ENCODE measurements at regions not wholly inside any gene's neighbourhood (a gene's known extent, or its start where the extent isn't known, plus 50 kb on each side); places are given as distances from the start of the nearest gene placed in this dataset.

- Histone ChIP-seq H3K4me1 (ENCODE audit: control insufficient read depth, insufficient read depth, low read length) (no peaks in the 10 kb centered on the region), H3K36me3 (ENCODE audit: control insufficient read depth, insufficient read depth, low read length) (no peaks in the 10 kb centered on the region), H3K9ac (ENCODE audit: low read depth, low read length) (no peak overlapping the region), H3K9me3 (ENCODE audit: control insufficient read depth, insufficient read depth, low read length) (no peaks in the 10 kb centered on the region), H3K27me3 (ENCODE audit: control insufficient read depth, insufficient read depth, low read length) (no peaks in the 10 kb centered on the region), H3K4me3 (ENCODE audit: low read depth, low read length) (no peak overlapping the region)
These were observed 565.2 kb downstream of the BUD13 start for GRCh38 chr11:116207421-116208141.

GRCh38 chr11:116207019-116207418 is 565.8 kb downstream of the BUD13 start:
- no peak overlapping the region for H3K4me3 ChIP-seq (ENCODE audit: low read depth, low read length)
- no peaks in the 10 kb centered on the region for H3K9me3 ChIP-seq (ENCODE audit: control insufficient read depth, insufficient read depth, low read length)
- H3K27me3 ChIP-seq (ENCODE audit: control insufficient read depth, insufficient read depth, low read length) = no peaks in the 10 kb centered on the region
- H3K4me1 ChIP-seq (ENCODE audit: control insufficient read depth, insufficient read depth, low read length) = no peaks in the 10 kb centered on the region
- H3K36me3 ChIP-seq (ENCODE audit: control insufficient read depth, insufficient read depth, low read length) = no peaks in the 10 kb centered on the region
- H3K9ac ChIP-seq (ENCODE audit: low read depth, low read length) = no peak overlapping the region

- Histone ChIP-seq H3K9me3 (ENCODE audit: control insufficient read depth, insufficient read depth, low read length) (no peaks in the 10 kb centered on the region), H3K9ac (ENCODE audit: low read depth, low read length) (no peak overlapping the region), H3K36me3 (ENCODE audit: control insufficient read depth, insufficient read depth, low read length) (no peaks in the 10 kb centered on the region), H3K4me3 (ENCODE audit: low read depth, low read length) (no peak overlapping the region), H3K27me3 (ENCODE audit: control insufficient read depth, insufficient read depth, low read length) (no peaks in the 10 kb centered on the region), H3K4me1 (ENCODE audit: control insufficient read depth, insufficient read depth, low read length) (no peaks in the 10 kb centered on the region)
These were observed 569.9 kb downstream of the BUD13 start for GRCh38 chr11:116202922-116203321.

GRCh38 chr11:116200564-116200963 is 572.2 kb downstream of the BUD13 start:
- no peaks in the 10 kb centered on the region for H3K27me3 ChIP-seq (ENCODE audit: control insufficient read depth, insufficient read depth, low read length)
- no peak overlapping the region for H3K9ac ChIP-seq (ENCODE audit: low read depth, low read length)
- no peak overlapping the region for H3K4me3 ChIP-seq (ENCODE audit: low read depth, low read length)
- H3K36me3 ChIP-seq (ENCODE audit: control insufficient read depth, insufficient read depth, low read length) = no peaks in the 10 kb centered on the region
- no peaks in the 10 kb centered on the region for H3K4me1 ChIP-seq (ENCODE audit: control insufficient read depth, insufficient read depth, low read length)
- H3K9me3 ChIP-seq (ENCODE audit: control insufficient read depth, insufficient read depth, low read length) = no peaks in the 10 kb centered on the region

GRCh38 chr11:116199182-116199581 is 573.6 kb downstream of the BUD13 start:
- no peak overlapping the region for H3K4me3 ChIP-seq (ENCODE audit: low read depth, low read length)
- peaks cover 2% of the 10 kb centered on the region for H3K4me1 ChIP-seq (ENCODE audit: control insufficient read depth, insufficient read depth, low read length)
- no peak overlapping the region for H3K9ac ChIP-seq (ENCODE audit: low read depth, low read length)
- no peaks in the 10 kb centered on the region for H3K27me3 ChIP-seq (ENCODE audit: control insufficient read depth, insufficient read depth, low read length)
- no peaks in the 10 kb centered on the region for H3K9me3 ChIP-seq (ENCODE audit: control insufficient read depth, insufficient read depth, low read length)
- H3K36me3 ChIP-seq (ENCODE audit: control insufficient read depth, insufficient read depth, low read length) = no peaks in the 10 kb centered on the region

GRCh38 chr11:116194156-116194904 is 578.5 kb downstream of the BUD13 start:
- peak overlapping the region; percentile 79 for H3K4me3 ChIP-seq (ENCODE audit: low read depth, low read length)
- no peak overlapping the region for H3K9ac ChIP-seq (ENCODE audit: low read depth, low read length)
- H3K9me3 ChIP-seq (ENCODE audit: control insufficient read depth, insufficient read depth, low read length) = no peaks in the 10 kb centered on the region
- H3K4me1 ChIP-seq (ENCODE audit: control insufficient read depth, insufficient read depth, low read length) = peaks cover 10% of the 10 kb centered on the region
- H3K27me3 ChIP-seq (ENCODE audit: control insufficient read depth, insufficient read depth, low read length) = peaks cover 10% of the 10 kb centered on the region
- H3K36me3 ChIP-seq (ENCODE audit: control insufficient read depth, insufficient read depth, low read length) = no peaks in the 10 kb centered on the region

GRCh38 chr11:116193321-116194131 is 579.3 kb downstream of the BUD13 start:
- Histone ChIP-seq H3K9me3 (ENCODE audit: control insufficient read depth, insufficient read depth, low read length) (no peaks in the 10 kb centered on the region), H3K4me3 (ENCODE audit: low read depth, low read length) (peak overlapping the region; percentile 79), H3K4me1 (ENCODE audit: control insufficient read depth, insufficient read depth, low read length) (peaks cover 10% of the 10 kb centered on the region), H3K36me3 (ENCODE audit: control insufficient read depth, insufficient read depth, low read length) (no peaks in the 10 kb centered on the region), H3K9ac (ENCODE audit: low read depth, low read length) (no peak overlapping the region), H3K27me3 (ENCODE audit: control insufficient read depth, insufficient read depth, low read length) (peaks cover 10% of the 10 kb centered on the region)

- H3K4me1 ChIP-seq (ENCODE audit: control insufficient read depth, insufficient read depth, low read length) = peaks cover 10% of the 10 kb centered on the region
- H3K36me3 ChIP-seq (ENCODE audit: control insufficient read depth, insufficient read depth, low read length) = no peaks in the 10 kb centered on the region
- no peaks in the 10 kb centered on the region for H3K9me3 ChIP-seq (ENCODE audit: control insufficient read depth, insufficient read depth, low read length)
- H3K27me3 ChIP-seq (ENCODE audit: control insufficient read depth, insufficient read depth, low read length) = peaks cover 10% of the 10 kb centered on the region
- H3K4me3 ChIP-seq (ENCODE audit: low read depth, low read length) = peak overlapping the region; percentile 79
- H3K9ac ChIP-seq (ENCODE audit: low read depth, low read length) = no peak overlapping the region
These were observed 580.1 kb downstream of the BUD13 start for GRCh38 chr11:116192509-116193210.

GRCh38 chr11:116190861-116191260 is 581.9 kb downstream of the BUD13 start:
- Histone ChIP-seq H3K9me3 (ENCODE audit: control insufficient read depth, insufficient read depth, low read length) (no peaks in the 10 kb centered on the region), H3K4me3 (ENCODE audit: low read depth, low read length) (no peak overlapping the region), H3K4me1 (ENCODE audit: control insufficient read depth, insufficient read depth, low read length) (peaks cover 10% of the 10 kb centered on the region), H3K36me3 (ENCODE audit: control insufficient read depth, insufficient read depth, low read length) (no peaks in the 10 kb centered on the region), H3K9ac (ENCODE audit: low read depth, low read length) (no peak overlapping the region), H3K27me3 (ENCODE audit: control insufficient read depth, insufficient read depth, low read length) (peaks cover 10% of the 10 kb centered on the region)

GRCh38 chr11:116189408-116190170 is 583.2 kb downstream of the BUD13 start:
- Histone ChIP-seq H3K27me3 (ENCODE audit: control insufficient read depth, insufficient read depth, low read length) (peaks cover 10% of the 10 kb centered on the region), H3K36me3 (ENCODE audit: control insufficient read depth, insufficient read depth, low read length) (no peaks in the 10 kb centered on the region), H3K9ac (ENCODE audit: low read depth, low read length) (no peak overlapping the region), H3K9me3 (ENCODE audit: control insufficient read depth, insufficient read depth, low read length) (no peaks in the 10 kb centered on the region), H3K4me3 (ENCODE audit: low read depth, low read length) (no peak overlapping the region), H3K4me1 (ENCODE audit: control insufficient read depth, insufficient read depth, low read length) (peaks cover 10% of the 10 kb centered on the region)

- Histone ChIP-seq H3K9ac (ENCODE audit: low read depth, low read length) (no peak overlapping the region), H3K9me3 (ENCODE audit: control insufficient read depth, insufficient read depth, low read length) (no peaks in the 10 kb centered on the region), H3K4me1 (ENCODE audit: control insufficient read depth, insufficient read depth, low read length) (peaks cover 6% of the 10 kb centered on the region), H3K36me3 (ENCODE audit: control insufficient read depth, insufficient read depth, low read length) (no peaks in the 10 kb centered on the region), H3K27me3 (ENCODE audit: control insufficient read depth, insufficient read depth, low read length) (peaks cover 8% of the 10 kb centered on the region), H3K4me3 (ENCODE audit: low read depth, low read length) (no peak overlapping the region)
These were observed 584.4 kb downstream of the BUD13 start for GRCh38 chr11:116188350-116188749.
